ENCODE measurements at regions not wholly inside any gene's neighbourhood (a gene's known extent, or its start where the extent isn't known, plus 50 kb on each side); places are given as distances from the start of the nearest gene placed in this dataset.

DNA sequence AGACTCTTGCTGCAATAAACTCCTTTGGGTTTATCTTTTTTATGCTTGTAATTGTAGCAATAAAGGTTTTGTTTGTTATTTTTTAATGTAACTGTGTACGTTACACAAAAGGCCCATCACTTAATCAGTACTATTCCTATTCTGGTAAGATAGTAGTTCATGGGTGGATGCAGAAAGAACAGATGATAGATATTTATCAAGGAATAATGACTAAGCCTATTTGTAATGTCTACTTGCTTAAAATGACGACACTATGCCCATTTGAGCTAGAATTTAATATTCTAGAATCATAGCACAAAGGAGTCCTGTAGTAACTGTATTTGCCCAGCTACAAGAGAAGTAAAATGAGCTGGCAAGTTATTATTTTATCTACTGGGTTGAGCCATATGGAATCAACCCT lies 235.4 kb upstream of the DYNLRB2 start:
- H3K27me3 Mint-ChIP-seq (ENCODE audit: low read depth in 2 of 2): peaks cover 0 to 14% of the 10 kb centered on the region in 2 donors
- H3K27ac ChIP-seq (ENCODE audit: low read length): no peak overlapping the region
- no peaks in the 10 kb centered on the region for H3K4me1 ChIP-seq (ENCODE audit: control insufficient read depth, insufficient read depth, low read length)
- no peak overlapping the region for H3K27ac Mint-ChIP-seq
- H3K4me3 Mint-ChIP-seq: no peak overlapping the region
- no peaks in the 10 kb centered on the region for H3K27me3 ChIP-seq (ENCODE audit: control insufficient read depth, insufficient read depth, low read length)
- WGBS (ENCODE audit: insufficient coverage): 100% methylated on average over 2 of the region's 2 CpGs
- no peaks in the 10 kb centered on the region for H3K9me3 Mint-ChIP-seq
- no peaks in the 10 kb centered on the region for H3K4me1 Mint-ChIP-seq
- H3K36me3 Mint-ChIP-seq: no peaks in the 10 kb centered on the region
- no peaks in the 10 kb centered on the region for H3K9me3 ChIP-seq (ENCODE audit: control insufficient read depth, insufficient read depth, low read length)
- intact Hi-C loops (cut with micrococcal nuclease): no loop called here
- no peak for DNase-seq
- TF ChIP-seq, protein P1, sequence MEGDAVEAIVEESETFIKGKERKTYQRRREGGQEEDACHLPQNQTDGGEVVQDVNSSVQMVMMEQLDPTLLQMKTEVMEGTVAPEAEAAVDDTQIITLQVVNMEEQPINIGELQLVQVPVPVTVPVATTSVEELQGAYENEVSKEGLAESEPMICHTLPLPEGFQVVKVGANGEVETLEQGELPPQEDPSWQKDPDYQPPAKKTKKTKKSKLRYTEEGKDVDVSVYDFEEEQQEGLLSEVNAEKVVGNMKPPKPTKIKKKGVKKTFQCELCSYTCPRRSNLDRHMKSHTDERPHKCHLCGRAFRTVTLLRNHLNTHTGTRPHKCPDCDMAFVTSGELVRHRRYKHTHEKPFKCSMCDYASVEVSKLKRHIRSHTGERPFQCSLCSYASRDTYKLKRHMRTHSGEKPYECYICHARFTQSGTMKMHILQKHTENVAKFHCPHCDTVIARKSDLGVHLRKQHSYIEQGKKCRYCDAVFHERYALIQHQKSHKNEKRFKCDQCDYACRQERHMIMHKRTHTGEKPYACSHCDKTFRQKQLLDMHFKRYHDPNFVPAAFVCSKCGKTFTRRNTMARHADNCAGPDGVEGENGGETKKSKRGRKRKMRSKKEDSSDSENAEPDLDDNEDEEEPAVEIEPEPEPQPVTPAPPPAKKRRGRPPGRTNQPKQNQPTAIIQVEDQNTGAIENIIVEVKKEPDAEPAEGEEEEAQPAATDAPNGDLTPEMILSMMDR (IDR thresholded peaks at IDR 0.05): no peak
- H3K36me3 ChIP-seq (ENCODE audit: control insufficient read depth, insufficient read depth, low read length): no peaks in the 10 kb centered on the region
- ATAC-seq: no peak
- no peak overlapping the region for H3K4me3 ChIP-seq (ENCODE audit: low read length)

GRCh38 chr16:80303691-80304090 lies 237.1 kb upstream of the DYNLRB2 start:
- H3K9me3 Mint-ChIP-seq: no peaks in the 10 kb centered on the region
- peaks cover 0 to 9% of the 10 kb centered on the region in 2 donors for H3K27me3 Mint-ChIP-seq (ENCODE audit: low read depth in 2 of 2)
- H3K4me1 Mint-ChIP-seq: no peaks in the 10 kb centered on the region
- Histone ChIP-seq H3K36me3 (ENCODE audit: control insufficient read depth, insufficient read depth, low read length) (no peaks in the 10 kb centered on the region), H3K27me3 (ENCODE audit: control insufficient read depth, insufficient read depth, low read length) (no peaks in the 10 kb centered on the region), H3K9me3 (ENCODE audit: control insufficient read depth, insufficient read depth, low read length) (no peaks in the 10 kb centered on the region), H3K27ac (ENCODE audit: low read length) (no peak overlapping the region), H3K4me1 (ENCODE audit: control insufficient read depth, insufficient read depth, low read length) (no peaks in the 10 kb centered on the region), H3K4me3 (ENCODE audit: low read length) (no peak overlapping the region)
- H3K27ac Mint-ChIP-seq: no peak overlapping the region
- ATAC-seq: no peak
- TF ChIP-seq, protein P1 (IDR thresholded peaks at IDR 0.05): no peak
- DNase-seq: no peak
- H3K4me3 Mint-ChIP-seq: no peak overlapping the region
- no peaks in the 10 kb centered on the region for H3K36me3 Mint-ChIP-seq
- intact Hi-C loops (cut with micrococcal nuclease): no loop called here
- 84% methylated on average over 4 of the region's 4 CpGs for WGBS (ENCODE audit: insufficient coverage)

DNA sequence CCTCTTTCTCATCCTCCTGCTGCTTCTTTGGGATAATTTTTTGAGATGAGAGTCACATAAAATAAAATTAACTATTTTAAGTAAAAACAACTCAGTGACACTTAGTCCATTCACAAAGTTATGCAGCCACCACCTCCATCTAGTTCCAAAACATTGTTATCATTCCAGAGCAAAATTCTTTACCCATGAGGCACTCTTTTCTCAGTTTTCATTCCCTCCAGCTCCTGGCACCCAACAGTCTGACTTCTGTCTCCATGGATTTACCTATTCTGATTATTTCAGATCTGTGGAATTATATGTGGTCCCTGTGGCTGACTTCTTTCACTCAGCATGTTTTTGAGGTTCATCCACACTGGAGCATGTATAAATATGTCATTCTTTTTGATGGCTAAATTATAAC lies 239.9 kb upstream of the DYNLRB2 start:
- no peaks in the 10 kb centered on the region for H3K9me3 Mint-ChIP-seq
- Histone ChIP-seq H3K9me3 (ENCODE audit: control insufficient read depth, insufficient read depth, low read length) (no peaks in the 10 kb centered on the region), H3K4me1 (ENCODE audit: control insufficient read depth, insufficient read depth, low read length) (no peaks in the 10 kb centered on the region), H3K27me3 (ENCODE audit: control insufficient read depth, insufficient read depth, low read length) (no peaks in the 10 kb centered on the region), H3K36me3 (ENCODE audit: control insufficient read depth, insufficient read depth, low read length) (no peaks in the 10 kb centered on the region), H3K4me3 (ENCODE audit: low read length) (no peak overlapping the region), H3K27ac (ENCODE audit: low read length) (no peak overlapping the region)
- no peak for ATAC-seq
- no peaks in the 10 kb centered on the region for H3K4me1 Mint-ChIP-seq
- no peak overlapping the region for H3K27ac Mint-ChIP-seq
- peaks cover 0 to 15% of the 10 kb centered on the region in 2 donors for H3K27me3 Mint-ChIP-seq (ENCODE audit: low read depth in 2 of 2)
- DNase-seq: no peak
- no peak overlapping the region for H3K4me3 Mint-ChIP-seq
- TF ChIP-seq, protein P1 (IDR thresholded peaks at IDR 0.05): no peak
- intact Hi-C loops (cut with micrococcal nuclease): no loop called here
- H3K36me3 Mint-ChIP-seq: no peaks in the 10 kb centered on the region

DNA sequence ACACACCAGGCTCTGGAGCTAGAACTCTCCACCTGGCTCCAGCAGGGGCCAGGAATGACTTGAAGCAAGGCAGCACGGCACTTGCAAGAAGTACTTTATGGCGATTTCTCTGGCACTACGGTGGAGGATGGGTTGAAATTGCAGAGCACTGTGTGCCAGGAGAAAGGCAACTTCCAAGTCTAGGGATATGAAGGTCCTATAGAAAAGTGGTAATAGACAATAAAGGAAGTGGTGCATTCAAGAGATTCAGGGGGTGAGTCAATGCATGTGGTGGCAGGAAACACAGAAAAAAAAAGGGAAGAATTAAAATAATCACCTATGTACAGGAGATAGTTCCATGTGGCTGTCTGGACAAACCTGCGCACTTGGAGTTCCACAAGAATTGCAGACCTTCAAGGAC lies 240.3 kb upstream of the DYNLRB2 start:
- Histone ChIP-seq H3K36me3 (ENCODE audit: control insufficient read depth, insufficient read depth, low read length) (no peaks in the 10 kb centered on the region), H3K27ac (ENCODE audit: low read length) (no peak overlapping the region), H3K27me3 (ENCODE audit: control insufficient read depth, insufficient read depth, low read length) (no peaks in the 10 kb centered on the region), H3K4me3 (ENCODE audit: low read length) (no peak overlapping the region), H3K9me3 (ENCODE audit: control insufficient read depth, insufficient read depth, low read length) (no peaks in the 10 kb centered on the region), H3K4me1 (ENCODE audit: control insufficient read depth, insufficient read depth, low read length) (no peaks in the 10 kb centered on the region)
- WGBS (ENCODE audit: insufficient coverage): 88% methylated on average over 3 of the region's 4 CpGs
- intact Hi-C loops (cut with micrococcal nuclease): no loop called here
- DNase-seq: no peak
- Mint-ChIP-seq H3K4me1 (no peaks in the 10 kb centered on the region), H3K36me3 (no peaks in the 10 kb centered on the region), H3K4me3 (no peak overlapping the region), H3K27ac (no peak overlapping the region), H3K9me3 (no peaks in the 10 kb centered on the region), H3K27me3 (ENCODE audit: low read depth in 2 of 2) (peaks cover 0 to 19% of the 10 kb centered on the region in 2 donors)
- TF ChIP-seq, protein P1 (IDR thresholded peaks at IDR 0.05): no peak
- ATAC-seq: no peak
